ENCODE measurements at regions not wholly inside any gene's neighbourhood (a gene's known extent, or its start where the extent isn't known, plus 50 kb on each side); places are given as distances from the start of the nearest gene placed in this dataset.

DNA sequence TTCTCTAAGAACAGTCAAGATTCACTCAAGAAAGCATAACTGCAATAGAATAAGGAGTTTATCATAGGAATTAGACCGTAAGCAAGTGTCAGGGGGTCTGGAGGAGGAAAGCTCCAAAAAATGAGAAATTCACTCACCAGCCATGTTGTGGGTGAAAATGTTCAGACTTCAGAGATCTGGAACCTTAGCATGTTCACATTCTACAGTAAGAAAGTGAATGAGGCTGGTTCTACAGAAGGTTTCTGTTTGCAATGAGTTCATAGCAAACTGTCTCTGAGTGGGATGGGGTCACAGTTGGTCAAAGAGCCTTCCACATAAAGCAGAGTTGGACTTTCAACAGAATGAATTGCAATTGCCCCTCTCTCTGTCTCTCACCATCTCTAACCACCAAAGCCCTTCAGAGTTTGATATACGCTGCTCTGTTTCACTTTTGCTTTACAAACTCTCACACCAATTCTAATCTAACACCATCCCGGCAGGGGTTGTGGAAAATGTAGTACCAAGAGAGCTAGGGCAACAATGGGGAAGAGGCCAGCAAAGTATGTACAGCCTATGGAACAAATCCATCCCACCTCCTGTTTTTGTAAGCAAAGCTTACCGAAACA is 581.8 kb upstream of the UBE2E2 start:
- TF ChIP-seq POLR2AphosphoS5 (IDR thresholded peaks at IDR 0.05; ENCODE audit: borderline replicate concordance, low read depth, low read length) (no peak), EZH2 (IDR thresholded peaks at IDR 0.05) (no peak)

Measured in SK-N-MC (cell line).